ENCODE measurements at regions not wholly inside any gene's neighbourhood (a gene's known extent, or its start where the extent isn't known, plus 50 kb on each side); places are given as distances from the start of the nearest gene placed in this dataset.

DNA sequence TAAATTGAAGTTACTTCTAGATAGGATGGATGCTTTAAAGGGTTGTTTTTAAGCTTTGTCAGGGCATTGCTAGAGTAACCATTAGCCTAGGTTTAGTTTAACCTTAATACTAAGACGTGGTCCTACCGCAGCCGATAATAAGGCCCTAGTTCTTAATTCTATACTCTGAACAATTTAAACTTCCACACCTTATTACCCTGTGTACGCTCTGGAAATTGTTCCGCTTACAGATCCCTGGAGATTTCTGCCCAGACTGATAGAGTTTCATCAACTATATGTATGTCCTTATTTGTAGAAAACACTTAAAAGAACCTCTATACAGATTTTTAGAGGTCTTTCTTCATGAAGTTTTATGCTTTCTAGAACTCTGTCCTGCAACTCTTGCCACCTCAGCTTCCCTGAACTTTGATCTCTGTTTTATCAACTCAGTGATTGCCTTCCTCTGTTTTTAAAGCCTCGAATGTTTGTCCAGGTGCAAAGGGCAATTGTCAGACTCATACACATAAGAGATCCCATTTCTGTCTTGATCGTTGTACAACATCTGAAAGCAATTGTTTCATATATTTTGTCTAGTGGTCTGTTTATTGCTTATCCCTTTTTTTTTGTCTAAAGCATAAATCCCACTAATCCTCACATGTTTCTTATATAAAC lies 71.1 kb upstream of the VCX start:
- Histone ChIP-seq H3K79me2 (ENCODE audit: control insufficient read depth, insufficient read depth, low read length) (no peaks in the 10 kb centered on the region), H3K27ac (ENCODE audit: control insufficient read depth, insufficient read depth, low read length) (no peak overlapping the region), H3K4me1 (ENCODE audit: control insufficient read depth, extremely low read depth, insufficient read depth, low read length) (no peaks in the 10 kb centered on the region), H3K9ac (ENCODE audit: control insufficient read depth, extremely low read depth, insufficient read depth, low read length) (no peak overlapping the region), H3K9me3 (ENCODE audit: control insufficient read depth, low read depth, low read length) (no peaks in the 10 kb centered on the region), H3K9me1 (ENCODE audit: control insufficient read depth, extremely low read depth, insufficient read depth, low read length) (no peaks in the 10 kb centered on the region), H3K27me3 (ENCODE audit: control insufficient read depth, extremely low read depth, insufficient read depth, low read length) (no peaks in the 10 kb centered on the region), H3K4me3 (ENCODE audit: control insufficient read depth in 2 of 3, extremely low read depth in 1 of 3, insufficient read depth in 2 of 3, low read depth in 1 of 3, low read length in 3 of 3) (no peak overlapping the region), H4K20me1 (ENCODE audit: control insufficient read depth, extremely low read depth, insufficient read depth, low read length) (no peaks in the 10 kb centered on the region), H2AFZ (ENCODE audit: control insufficient read depth, low read length) (no peak overlapping the region), H3K36me3 (ENCODE audit: control insufficient read depth in 2 of 2, extremely low read depth in 1 of 2, insufficient read depth in 2 of 2, low read length in 2 of 2) (no peaks in the 10 kb centered on the region), H3K4me2 (ENCODE audit: control insufficient read depth, extremely low read depth, insufficient read depth, low read depth, low read length) (no peak overlapping the region)
- TF ChIP-seq CTCF (optimal IDR thresholded peaks at IDR 0.05 in 1 of 3, IDR thresholded peaks at IDR 0.05 in 1 of 3, conservative IDR thresholded peaks at IDR 0.05 in 1 of 3; ENCODE audit: extremely low read depth in 1 of 3, insufficient read depth in 2 of 3, low read length in 3 of 3) (no peak), EZH2 (IDR thresholded peaks at IDR 0.05; ENCODE audit: low read length) (no peak)
- dilution Hi-C loops (cut with MboI; ENCODE audit: extremely low pct_ligation_motif_present, low sequenced_read_pairs), result no loop called here
- FAIRE-seq, result no peak
- DNase-seq (ENCODE audit: low read depth, low spot score), result no peak

GRCh38 chrX:7759830-7760229 lies 83.1 kb upstream of the VCX start:
- no peaks in the 10 kb centered on the region for H4K20me1 ChIP-seq (ENCODE audit: control insufficient read depth, extremely low read depth, insufficient read depth, low read length)
- no peaks in the 10 kb centered on the region for H3K9me1 ChIP-seq (ENCODE audit: control insufficient read depth, extremely low read depth, insufficient read depth, low read length)
- no peak overlapping the region for H3K9ac ChIP-seq (ENCODE audit: control insufficient read depth, extremely low read depth, insufficient read depth, low read length)
- no peak overlapping the region for H2AFZ ChIP-seq (ENCODE audit: control insufficient read depth, low read length)
- H3K27me3 ChIP-seq (ENCODE audit: control insufficient read depth, extremely low read depth, insufficient read depth, low read length), result no peaks in the 10 kb centered on the region
- no peaks in the 10 kb centered on the region for H3K36me3 ChIP-seq (ENCODE audit: control insufficient read depth in 2 of 2, extremely low read depth in 1 of 2, insufficient read depth in 2 of 2, low read length in 2 of 2)
- H3K9me3 ChIP-seq (ENCODE audit: control insufficient read depth, low read depth, low read length), result no peaks in the 10 kb centered on the region
- H3K4me3 ChIP-seq (ENCODE audit: control insufficient read depth in 2 of 3, extremely low read depth in 1 of 3, insufficient read depth in 2 of 3, low read depth in 1 of 3, low read length in 3 of 3), result no peak overlapping the region
- DNase-seq (ENCODE audit: low read depth, low spot score) (no peak), FAIRE-seq (no peak)
- H3K4me2 ChIP-seq (ENCODE audit: control insufficient read depth, extremely low read depth, insufficient read depth, low read depth, low read length), result no peak overlapping the region
- TF ChIP-seq CTCF (optimal IDR thresholded peaks at IDR 0.05 in 1 of 3, IDR thresholded peaks at IDR 0.05 in 1 of 3, conservative IDR thresholded peaks at IDR 0.05 in 1 of 3; ENCODE audit: extremely low read depth in 1 of 3, insufficient read depth in 2 of 3, low read length in 3 of 3) (no peak), EZH2 (IDR thresholded peaks at IDR 0.05; ENCODE audit: low read length) (no peak)
- H3K27ac ChIP-seq (ENCODE audit: control insufficient read depth, insufficient read depth, low read length), result no peak overlapping the region
- no peaks in the 10 kb centered on the region for H3K79me2 ChIP-seq (ENCODE audit: control insufficient read depth, insufficient read depth, low read length)
- dilution Hi-C loops (cut with MboI; ENCODE audit: extremely low pct_ligation_motif_present, low sequenced_read_pairs), result no loop called here
- H3K4me1 ChIP-seq (ENCODE audit: control insufficient read depth, extremely low read depth, insufficient read depth, low read length), result no peaks in the 10 kb centered on the region

Data from keratinocyte (primary cell).